ENCODE measurements at regions not wholly inside any gene's neighbourhood (a gene's known extent, or its start where the extent isn't known, plus 50 kb on each side); places are given as distances from the start of the nearest gene placed in this dataset.

- TF ChIP-seq CTCF (IDR thresholded peaks at IDR 0.05; ENCODE audit: low read depth, low read length): no peak
- no peak overlapping the region for H3K4me3 ChIP-seq (ENCODE audit: low read depth, low read length)
These were observed 1024.4 kb upstream of the LRRTM1 start for GRCh38 chr2:81328968-81329367.

GRCh38 chr2:81327911-81328310 lies 1023.4 kb upstream of the LRRTM1 start:
- no peak for TF ChIP-seq CTCF (IDR thresholded peaks at IDR 0.05; ENCODE audit: low read depth, low read length)
- no peak overlapping the region for H3K4me3 ChIP-seq (ENCODE audit: low read depth, low read length)

GRCh38 chr2:81324046-81324445 lies 1019.5 kb upstream of the LRRTM1 start:
- no peak overlapping the region for H3K4me3 ChIP-seq (ENCODE audit: low read depth, low read length)
- TF ChIP-seq CTCF (IDR thresholded peaks at IDR 0.05; ENCODE audit: low read depth, low read length): no peak

- H3K4me3 ChIP-seq (ENCODE audit: low read depth, low read length): no peak overlapping the region
These were observed 999.7 kb upstream of the LRRTM1 start for GRCh38 chr2:81304154-81304830.

GRCh38 chr2:81303321-81303720 lies 998.8 kb upstream of the LRRTM1 start:
- no peak overlapping the region for H3K4me3 ChIP-seq (ENCODE audit: low read depth, low read length)
- TF ChIP-seq CTCF (IDR thresholded peaks at IDR 0.05; ENCODE audit: low read depth, low read length): no peak

More at GRCh38 chr2:81304154-81304830, 999.7 kb upstream of the LRRTM1 start:
- TF ChIP-seq CTCF (IDR thresholded peaks at IDR 0.05; ENCODE audit: low read depth, low read length): no peak

GRCh38 chr2:81299841-81300240 lies 995.3 kb upstream of the LRRTM1 start:
- no peak for TF ChIP-seq CTCF (IDR thresholded peaks at IDR 0.05; ENCODE audit: low read depth, low read length)
- H3K4me3 ChIP-seq (ENCODE audit: low read depth, low read length): no peak overlapping the region

GRCh38 chr2:81290846-81291245 lies 986.3 kb upstream of the LRRTM1 start:
- no peak for TF ChIP-seq CTCF (IDR thresholded peaks at IDR 0.05; ENCODE audit: low read depth, low read length)
- H3K4me3 ChIP-seq (ENCODE audit: low read depth, low read length): no peak overlapping the region
